GM23338 (cell line): ENCODE measurements at regions not wholly inside any gene's neighbourhood (a gene's known extent, or its start where the extent isn't known, plus 50 kb on each side); places are given as distances from the start of the nearest gene placed in this dataset.

Experiments
- ATAC-seq: fragments of 200-7000 bp; cut with Tn5 transposase; 3 replicates; pipeline ENCODE4 v1.9.1; 2020
- DNase-seq: peaks from one replicate; pipeline ENCODE4 v3.0.0-alpha.2; 2015; ENCODE audit warnings: low spot score
- H2AFZ ChIP-seq: fragments of 200-600 bp; sonication (generic); 2 replicates; pipeline ENCODE4 v1.8.0; 2016; ENCODE audit warnings: antibody characterized with exemption, mild to moderate bottlenecking, moderate library complexity
- H3F3A ChIP-seq: fragments of 200-600 bp; sonication (generic); replicated peaks from 2 replicates; pipeline ENCODE4 v1.8.0; 2017; ENCODE audit warnings: antibody characterized with exemption, mixed run types, low read depth
- H3K27ac ChIP-seq: fragments of 200-600 bp; sonication (generic); 2 replicates; pipeline ENCODE4 v1.6.1; 2016; ENCODE audit warnings: low read depth
- H3K27me3 ChIP-seq: fragments of 200-600 bp; sonication (generic); 2 replicates; pipeline ENCODE4 v1.8.0; 2016; ENCODE audit warnings: mild to moderate bottlenecking, mixed run types, moderate library complexity; ENCODE audit not compliant: insufficient read depth
- H3K36me3 ChIP-seq: fragments of 200-600 bp; sonication (generic); 2 replicates; pipeline ENCODE4 v1.8.0; 2016; ENCODE audit warnings: mild to moderate bottlenecking; ENCODE audit not compliant: insufficient read depth
- H3K4me1 ChIP-seq: fragments of 200-600 bp; sonication (generic); 2 replicates; pipeline ENCODE4 v1.8.0; 2016; ENCODE audit warnings: mild to moderate bottlenecking, moderate library complexity; ENCODE audit not compliant: insufficient read depth
- H3K4me2 ChIP-seq: fragments of 200-600 bp; sonication (generic); 2 replicates; pipeline ENCODE4 v1.7.1; 2017; ENCODE audit warnings: mixed run types
- H3K4me3 ChIP-seq: fragments of 200-600 bp; sonication (generic); 2 replicates; pipeline ENCODE4 v1.6.1; 2016; ENCODE audit warnings: mixed run types
- H3K79me2 ChIP-seq: fragments of 200-600 bp; sonication (generic); replicated peaks from 2 replicates; pipeline ENCODE4 v1.8.0; 2017; ENCODE audit warnings: mild to moderate bottlenecking; ENCODE audit not compliant: insufficient read depth
- H3K9me2 ChIP-seq: fragments of 200-600 bp; sonication (generic); 2 replicates; pipeline ENCODE4 v1.8.0; 2017; ENCODE audit not compliant: insufficient read depth
- H4K20me1 ChIP-seq: fragments of 200-600 bp; sonication (generic); replicated peaks from 2 replicates; pipeline ENCODE4 v1.8.0; 2017; ENCODE audit warnings: mild to moderate bottlenecking; ENCODE audit not compliant: insufficient read depth
- H3K27ac Mint-ChIP-seq: 2 replicates; pipeline ENCODE4 v1.8.0; 2020; ENCODE audit warnings: inconsistent platforms, mild to moderate bottlenecking, moderate library complexity, mixed read lengths
- H3K27me3 Mint-ChIP-seq: 3 replicates; pipeline ENCODE4 v1.8.0; 2022; ENCODE audit warnings: low read depth, mild to moderate bottlenecking, moderate library complexity, mixed read lengths, inconsistent platforms; ENCODE audit not compliant: insufficient read depth, poor library complexity
- H3K36me3 Mint-ChIP-seq: 3 replicates; pipeline ENCODE4 v1.8.0; 2021; ENCODE audit warnings: low read depth, mild to moderate bottlenecking, inconsistent platforms, moderate library complexity, mixed read lengths
- H3K4me1 Mint-ChIP-seq: 3 replicates; pipeline ENCODE4 v1.8.0; 2020; ENCODE audit warnings: mild to moderate bottlenecking, inconsistent platforms, mixed read lengths
- H3K4me3 Mint-ChIP-seq: 3 replicates; pipeline ENCODE4 v1.8.0; 2021; ENCODE audit warnings: moderate library complexity, mild to moderate bottlenecking, inconsistent platforms, mixed read lengths
- H3K9me3 Mint-ChIP-seq: 3 replicates; pipeline ENCODE4 v1.8.0; 2020; ENCODE audit warnings: moderate library complexity, mild to moderate bottlenecking, inconsistent platforms, mixed read lengths
- CREB1 ChIP-seq: fragments of 250-450 bp; sonication (Bioruptor Pico); IDR thresholded peaks from 2 replicates; pipeline ENCODE4 v1.5.0; 2020; ENCODE audit warnings: low read depth, mild to moderate bottlenecking, moderate library complexity
- NANOG ChIP-seq: IDR thresholded peaks from 2 replicates; pipeline ENCODE4 v1.6.1; 2016; ENCODE audit warnings: antibody characterized with exemption, borderline replicate concordance
- ZNF331 ChIP-seq: fragments of 250-450 bp; sonication (Bioruptor Pico); IDR thresholded peaks from 2 replicates; pipeline ENCODE4 v1.5.0; 2020; ENCODE audit warnings: low read depth, mild to moderate bottlenecking, moderate library complexity
- TF ChIP-seq, protein P1 (sequence below): fragments of 250-450 bp; sonication (Bioruptor Pico); IDR thresholded peaks from 2 replicates; pipeline ENCODE4 v1.5.0; 2020; ENCODE audit warnings: mild to moderate bottlenecking, moderate library complexity
- TF ChIP-seq, protein P2 (sequence below), 2 experiments: fragments of 200-600 bp in 1 of 2; sonication (generic) in 1 of 2; conservative IDR thresholded peaks; 2 replicates each; pipeline versions ENCODE4 v1.5.1 to v1.6.1; 2016 to 2017; ENCODE audit warnings: antibody characterized with exemption in 2 of 2, low read depth in 2 of 2, mild to moderate bottlenecking in 2 of 2, moderate library complexity in 1 of 2
- TF ChIP-seq, protein P3 (sequence below): IDR thresholded peaks from 2 replicates; pipeline ENCODE4 v1.6.1; 2016; ENCODE audit warnings: antibody characterized with exemption

DNA sequence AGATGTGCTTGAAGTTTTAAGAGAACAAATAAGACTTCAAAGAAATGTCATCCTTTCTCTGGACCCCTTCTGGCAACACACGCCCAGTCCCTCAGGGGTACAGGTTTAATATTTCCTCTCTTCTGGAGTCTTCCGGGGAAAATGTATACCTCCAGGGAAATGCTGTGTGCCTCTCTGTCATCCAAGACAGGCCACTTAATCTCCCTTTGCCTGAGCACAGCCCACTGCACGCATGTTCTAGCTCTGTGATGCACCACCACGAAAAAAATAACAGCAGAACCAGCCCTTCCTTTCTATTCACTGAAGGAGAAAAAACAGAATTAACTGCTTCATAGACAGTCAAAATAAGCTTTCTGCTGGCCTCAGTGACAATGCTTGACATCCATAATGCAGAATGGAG is 140.1 kb downstream of the RBFOX3 start (continued):
- TF ChIP-seq, protein P1, sequence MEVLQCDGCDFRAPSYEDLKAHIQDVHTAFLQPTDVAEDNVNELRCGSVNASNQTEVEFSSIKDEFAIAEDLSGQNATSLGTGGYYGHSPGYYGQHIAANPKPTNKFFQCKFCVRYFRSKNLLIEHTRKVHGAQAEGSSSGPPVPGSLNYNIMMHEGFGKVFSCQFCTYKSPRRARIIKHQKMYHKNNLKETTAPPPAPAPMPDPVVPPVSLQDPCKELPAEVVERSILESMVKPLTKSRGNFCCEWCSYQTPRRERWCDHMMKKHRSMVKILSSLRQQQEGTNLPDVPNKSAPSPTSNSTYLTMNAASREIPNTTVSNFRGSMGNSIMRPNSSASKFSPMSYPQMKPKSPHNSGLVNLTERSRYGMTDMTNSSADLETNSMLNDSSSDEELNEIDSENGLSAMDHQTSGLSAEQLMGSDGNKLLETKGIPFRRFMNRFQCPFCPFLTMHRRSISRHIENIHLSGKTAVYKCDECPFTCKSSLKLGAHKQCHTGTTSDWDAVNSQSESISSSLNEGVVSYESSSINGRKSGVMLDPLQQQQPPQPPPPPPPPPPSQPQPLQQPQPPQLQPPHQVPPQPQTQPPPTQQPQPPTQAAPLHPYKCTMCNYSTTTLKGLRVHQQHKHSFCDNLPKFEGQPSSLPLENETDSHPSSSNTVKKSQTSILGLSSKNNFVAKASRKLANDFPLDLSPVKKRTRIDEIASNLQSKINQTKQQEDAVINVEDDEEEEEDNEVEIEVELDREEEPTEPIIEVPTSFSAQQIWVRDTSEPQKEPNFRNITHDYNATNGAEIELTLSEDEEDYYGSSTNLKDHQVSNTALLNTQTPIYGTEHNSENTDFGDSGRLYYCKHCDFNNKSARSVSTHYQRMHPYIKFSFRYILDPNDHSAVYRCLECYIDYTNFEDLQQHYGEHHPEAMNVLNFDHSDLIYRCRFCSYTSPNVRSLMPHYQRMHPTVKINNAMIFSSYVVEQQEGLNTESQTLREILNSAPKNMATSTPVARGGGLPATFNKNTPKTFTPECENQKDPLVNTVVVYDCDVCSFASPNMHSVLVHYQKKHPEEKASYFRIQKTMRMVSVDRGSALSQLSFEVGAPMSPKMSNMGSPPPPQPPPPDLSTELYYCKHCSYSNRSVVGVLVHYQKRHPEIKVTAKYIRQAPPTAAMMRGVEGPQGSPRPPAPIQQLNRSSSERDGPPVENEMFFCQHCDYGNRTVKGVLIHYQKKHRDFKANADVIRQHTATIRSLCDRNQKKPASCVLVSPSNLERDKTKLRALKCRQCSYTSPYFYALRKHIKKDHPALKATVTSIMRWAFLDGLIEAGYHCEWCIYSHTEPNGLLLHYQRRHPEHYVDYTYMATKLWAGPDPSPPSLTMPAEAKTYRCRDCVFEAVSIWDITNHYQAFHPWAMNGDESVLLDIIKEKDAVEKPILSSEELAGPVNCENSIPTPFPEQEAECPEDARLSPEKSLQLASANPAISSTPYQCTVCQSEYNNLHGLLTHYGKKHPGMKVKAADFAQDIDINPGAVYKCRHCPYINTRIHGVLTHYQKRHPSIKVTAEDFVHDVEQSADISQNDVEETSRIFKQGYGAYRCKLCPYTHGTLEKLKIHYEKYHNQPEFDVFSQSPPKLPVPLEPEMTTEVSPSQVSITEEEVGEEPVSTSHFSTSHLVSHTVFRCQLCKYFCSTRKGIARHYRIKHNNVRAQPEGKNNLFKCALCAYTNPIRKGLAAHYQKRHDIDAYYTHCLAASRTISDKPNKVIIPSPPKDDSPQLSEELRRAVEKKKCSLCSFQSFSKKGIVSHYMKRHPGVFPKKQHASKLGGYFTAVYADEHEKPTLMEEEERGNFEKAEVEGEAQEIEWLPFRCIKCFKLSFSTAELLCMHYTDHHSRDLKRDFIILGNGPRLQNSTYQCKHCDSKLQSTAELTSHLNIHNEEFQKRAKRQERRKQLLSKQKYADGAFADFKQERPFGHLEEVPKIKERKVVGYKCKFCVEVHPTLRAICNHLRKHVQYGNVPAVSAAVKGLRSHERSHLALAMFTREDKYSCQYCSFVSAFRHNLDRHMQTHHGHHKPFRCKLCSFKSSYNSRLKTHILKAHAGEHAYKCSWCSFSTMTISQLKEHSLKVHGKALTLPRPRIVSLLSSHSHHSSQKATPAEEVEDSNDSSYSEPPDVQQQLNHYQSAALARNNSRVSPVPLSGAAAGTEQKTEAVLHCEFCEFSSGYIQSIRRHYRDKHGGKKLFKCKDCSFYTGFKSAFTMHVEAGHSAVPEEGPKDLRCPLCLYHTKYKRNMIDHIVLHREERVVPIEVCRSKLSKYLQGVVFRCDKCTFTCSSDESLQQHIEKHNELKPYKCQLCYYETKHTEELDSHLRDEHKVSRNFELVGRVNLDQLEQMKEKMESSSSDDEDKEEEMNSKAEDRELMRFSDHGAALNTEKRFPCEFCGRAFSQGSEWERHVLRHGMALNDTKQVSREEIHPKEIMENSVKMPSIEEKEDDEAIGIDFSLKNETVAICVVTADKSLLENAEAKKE: no peak
- TF ChIP-seq CREB1 (CRISPR knock-in tag): no peak
- TF ChIP-seq, protein P2, sequence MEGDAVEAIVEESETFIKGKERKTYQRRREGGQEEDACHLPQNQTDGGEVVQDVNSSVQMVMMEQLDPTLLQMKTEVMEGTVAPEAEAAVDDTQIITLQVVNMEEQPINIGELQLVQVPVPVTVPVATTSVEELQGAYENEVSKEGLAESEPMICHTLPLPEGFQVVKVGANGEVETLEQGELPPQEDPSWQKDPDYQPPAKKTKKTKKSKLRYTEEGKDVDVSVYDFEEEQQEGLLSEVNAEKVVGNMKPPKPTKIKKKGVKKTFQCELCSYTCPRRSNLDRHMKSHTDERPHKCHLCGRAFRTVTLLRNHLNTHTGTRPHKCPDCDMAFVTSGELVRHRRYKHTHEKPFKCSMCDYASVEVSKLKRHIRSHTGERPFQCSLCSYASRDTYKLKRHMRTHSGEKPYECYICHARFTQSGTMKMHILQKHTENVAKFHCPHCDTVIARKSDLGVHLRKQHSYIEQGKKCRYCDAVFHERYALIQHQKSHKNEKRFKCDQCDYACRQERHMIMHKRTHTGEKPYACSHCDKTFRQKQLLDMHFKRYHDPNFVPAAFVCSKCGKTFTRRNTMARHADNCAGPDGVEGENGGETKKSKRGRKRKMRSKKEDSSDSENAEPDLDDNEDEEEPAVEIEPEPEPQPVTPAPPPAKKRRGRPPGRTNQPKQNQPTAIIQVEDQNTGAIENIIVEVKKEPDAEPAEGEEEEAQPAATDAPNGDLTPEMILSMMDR (conservative IDR thresholded peaks at IDR 0.05; ENCODE audit: low read depth in 2 of 2): no peak

DNA sequence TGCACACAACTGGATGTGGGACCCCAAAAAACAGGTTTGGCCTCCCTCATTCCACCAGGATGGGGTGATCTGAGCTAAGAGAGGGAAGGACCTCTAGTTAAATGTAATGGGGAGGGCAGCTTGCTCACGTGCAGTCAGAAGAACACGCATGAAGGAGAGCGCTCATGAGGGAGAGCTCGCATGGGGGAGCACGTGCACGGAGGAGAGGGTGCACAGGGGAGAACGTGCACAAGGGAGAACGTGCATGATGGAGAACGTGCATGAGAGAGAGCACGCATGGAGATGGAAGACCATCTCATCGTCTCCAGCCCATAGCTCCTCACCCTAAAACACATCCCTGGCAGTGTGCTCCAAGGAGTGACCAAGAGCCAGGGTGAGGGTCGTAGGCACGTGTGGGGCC is 141.2 kb downstream of the RBFOX3 start:
- peaks cover 7% of the 10 kb centered on the region for H3K27me3 Mint-ChIP-seq
- TF ChIP-seq NANOG: no peak
- no peak for TF ChIP-seq ZNF331
- no peak for TF ChIP-seq CREB1 (CRISPR knock-in tag)
- TF ChIP-seq, protein P1: no peak
- TF ChIP-seq, protein P3, sequence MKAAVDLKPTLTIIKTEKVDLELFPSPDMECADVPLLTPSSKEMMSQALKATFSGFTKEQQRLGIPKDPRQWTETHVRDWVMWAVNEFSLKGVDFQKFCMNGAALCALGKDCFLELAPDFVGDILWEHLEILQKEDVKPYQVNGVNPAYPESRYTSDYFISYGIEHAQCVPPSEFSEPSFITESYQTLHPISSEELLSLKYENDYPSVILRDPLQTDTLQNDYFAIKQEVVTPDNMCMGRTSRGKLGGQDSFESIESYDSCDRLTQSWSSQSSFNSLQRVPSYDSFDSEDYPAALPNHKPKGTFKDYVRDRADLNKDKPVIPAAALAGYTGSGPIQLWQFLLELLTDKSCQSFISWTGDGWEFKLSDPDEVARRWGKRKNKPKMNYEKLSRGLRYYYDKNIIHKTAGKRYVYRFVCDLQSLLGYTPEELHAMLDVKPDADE: no peak

More for the DNA sequence above, 141.2 kb downstream of the RBFOX3 start:
- Mint-ChIP-seq H3K4me3 (no peak overlapping the region), H3K4me1 (peaks cover 15% of the 10 kb centered on the region), H3K9me3 (no peaks in the 10 kb centered on the region), H3K27ac (no peak overlapping the region), H3K36me3 (no peaks in the 10 kb centered on the region)
- H3K79me2 ChIP-seq: no peaks in the 10 kb centered on the region
- H3K36me3 ChIP-seq: no peaks in the 10 kb centered on the region
- ATAC-seq: no peak
- no peak overlapping the region for H3K4me2 ChIP-seq
- H2AFZ ChIP-seq: no peak overlapping the region
- no peak for DNase-seq
- no peaks in the 10 kb centered on the region for H3F3A ChIP-seq
- H3K27me3 ChIP-seq: no peaks in the 10 kb centered on the region
- H4K20me1 ChIP-seq: no peaks in the 10 kb centered on the region
- no peak overlapping the region for H3K4me3 ChIP-seq
- no peaks in the 10 kb centered on the region for H3K4me1 ChIP-seq
- H3K27ac ChIP-seq: no peak overlapping the region
- no peaks in the 10 kb centered on the region for H3K9me2 ChIP-seq
